ENCODE measurements at regions not wholly inside any gene's neighbourhood (a gene's known extent, or its start where the extent isn't known, plus 50 kb on each side); places are given as distances from the start of the nearest gene placed in this dataset.

- no peak for TF ChIP-seq CTCF (IDR thresholded peaks at IDR 0.05)
These were observed 496.2 kb upstream of the ZFHX3 start for GRCh38 chr16:73543970-73544599.

- no peak for TF ChIP-seq CTCF (IDR thresholded peaks at IDR 0.05)
These were observed 495.5 kb upstream of the ZFHX3 start for GRCh38 chr16:73543331-73543969.

- no peak for TF ChIP-seq CTCF (IDR thresholded peaks at IDR 0.05)
These were observed 495.0 kb upstream of the ZFHX3 start for GRCh38 chr16:73542885-73543284.

GRCh38 chr16:73537921-73538320 lies 490.0 kb upstream of the ZFHX3 start:
- TF ChIP-seq CTCF (IDR thresholded peaks at IDR 0.05): no peak

DNA sequence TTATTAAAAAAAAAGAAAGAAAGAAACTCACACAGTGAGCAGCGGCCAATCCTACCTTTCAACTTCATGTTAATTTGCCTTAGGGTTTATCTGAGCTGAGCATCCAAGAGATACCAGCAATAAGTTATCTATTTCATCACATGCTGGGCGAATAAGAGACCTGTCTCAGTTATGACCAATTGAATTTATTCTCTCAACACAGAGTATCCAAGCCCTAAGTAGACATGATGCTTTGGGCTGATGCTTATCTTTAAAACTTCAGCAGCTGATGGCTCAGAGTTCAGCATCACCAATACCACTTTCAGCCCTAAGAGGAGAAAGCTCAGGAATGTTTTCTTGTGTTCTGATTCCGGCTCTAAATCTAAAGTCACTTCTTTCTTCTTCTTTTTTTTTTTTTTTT lies 489.0 kb upstream of the ZFHX3 start:
- TF ChIP-seq CTCF (IDR thresholded peaks at IDR 0.05): no peak

DNA sequence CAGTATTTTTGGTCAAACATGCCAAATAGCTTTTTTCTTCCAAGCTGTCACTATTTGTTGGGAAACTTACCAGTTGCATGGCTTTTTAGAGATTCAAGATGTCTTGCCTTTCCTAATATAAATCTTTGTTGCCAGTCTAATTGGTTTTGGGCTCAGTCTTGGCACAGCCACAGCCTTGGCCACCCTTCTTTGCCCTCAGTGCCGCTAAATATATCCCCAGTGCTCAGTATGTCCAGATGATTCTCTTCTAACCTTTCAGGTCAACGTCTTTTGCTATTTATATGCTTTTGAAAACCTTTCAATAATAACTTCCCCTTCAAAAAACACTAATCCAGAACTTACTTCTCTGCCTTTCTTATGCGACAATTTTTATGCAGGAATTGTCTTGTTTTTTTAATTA lies 483.1 kb upstream of the ZFHX3 start:
- no peak for TF ChIP-seq CTCF (IDR thresholded peaks at IDR 0.05)

- no peak for TF ChIP-seq CTCF (IDR thresholded peaks at IDR 0.05)
These were observed 482.6 kb upstream of the ZFHX3 start for GRCh38 chr16:73530529-73530928.

All from LNCAP (cell line).